DLD1 (cell line): ENCODE measurements at regions not wholly inside any gene's neighbourhood (a gene's known extent, or its start where the extent isn't known, plus 50 kb on each side); places are given as distances from the start of the nearest gene placed in this dataset.

Experiments
- in situ Hi-C: cut with HindIII; loops from 2 replicates; pipeline ENCODE4 v1.10.0; 2017; ENCODE audit warnings: low sequenced_read_pairs

DNA sequence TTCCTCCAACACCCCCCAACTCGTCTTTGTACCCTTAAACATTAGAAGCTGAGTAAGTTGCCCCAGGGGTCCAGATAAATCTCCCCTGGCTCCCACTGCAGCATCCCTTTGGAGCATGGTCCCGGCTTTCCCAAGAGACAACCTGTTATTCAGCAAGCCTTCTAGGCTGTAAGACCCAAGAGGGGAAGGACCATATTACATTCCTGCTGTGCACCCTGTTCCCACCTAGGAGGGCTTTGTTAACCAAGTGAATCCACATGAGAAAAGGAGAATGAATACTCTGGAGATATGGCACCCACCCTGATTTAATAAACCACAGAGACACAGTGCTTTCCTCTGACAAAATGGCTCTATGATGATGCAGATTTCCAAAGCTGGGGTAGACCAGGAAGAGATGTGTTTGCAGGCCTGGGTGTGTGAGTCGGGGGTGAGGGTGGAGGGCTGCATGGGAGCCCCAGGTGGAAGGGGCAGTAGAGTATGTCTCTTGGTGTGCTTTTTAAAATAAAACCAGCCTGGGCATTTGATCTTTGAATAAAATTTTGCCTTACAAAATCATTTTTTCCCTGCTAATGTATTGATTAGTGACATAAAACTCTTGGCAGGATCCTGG, 325.2 kb downstream of the DRD1 start:
- in situ Hi-C loops: loop anchor here (5.0 kb wide), 1 partner anchor 38 kb away; no protein-coding TSS in a partner anchor

DNA sequence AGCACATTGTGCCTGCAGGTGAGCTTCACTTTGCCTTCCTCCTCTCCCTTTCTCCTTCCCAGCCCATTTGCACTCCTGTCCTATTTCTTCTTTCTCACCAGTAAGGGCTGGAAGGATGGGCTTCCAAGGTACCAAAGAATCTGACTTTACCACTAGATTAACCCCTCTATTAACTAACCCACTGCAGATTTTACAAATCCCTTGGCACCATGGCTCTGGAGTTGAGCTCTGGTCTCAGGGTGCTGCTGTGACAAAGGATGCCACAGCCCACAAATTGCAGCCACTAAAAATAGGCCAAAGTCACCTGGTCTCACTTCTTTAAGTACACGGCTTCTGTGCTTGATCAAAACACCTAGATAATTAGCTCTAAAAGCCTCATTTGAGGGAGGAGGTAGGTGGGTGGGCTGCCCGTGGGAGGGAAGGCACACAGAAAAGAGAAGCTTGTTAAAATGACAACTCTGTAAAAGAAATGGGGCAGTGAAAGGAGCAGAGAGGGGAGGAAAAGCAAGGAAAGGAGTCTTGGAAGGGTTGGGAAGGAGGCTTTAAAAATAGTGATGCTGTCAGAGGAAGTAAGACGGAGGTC, 327.4 kb downstream of the DRD1 start:
- in situ Hi-C loops: loop anchor here (5.0 kb wide), 1 partner anchor 41 kb away; no protein-coding TSS in a partner anchor

DNA sequence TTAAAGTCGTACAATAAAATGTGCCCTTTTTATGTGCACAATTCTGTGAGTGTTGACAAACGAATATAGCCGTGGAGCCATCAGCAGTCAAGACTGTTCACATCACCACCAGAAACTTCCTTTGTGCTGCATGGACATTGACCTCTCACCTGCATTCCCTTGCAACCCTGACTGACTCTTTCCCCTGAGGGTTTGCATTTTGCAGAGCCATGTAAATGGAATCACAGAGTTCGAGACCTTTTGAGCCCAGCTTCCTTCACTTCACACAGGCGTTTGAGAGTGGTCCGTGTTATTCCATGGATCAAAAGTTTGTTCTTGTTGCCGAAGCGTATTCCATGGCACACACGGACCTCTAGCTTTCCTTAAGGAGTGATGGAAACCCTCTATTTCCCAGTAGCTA, 328.2 kb downstream of the DRD1 start:
- in situ Hi-C loops: loop anchor here (5.0 kb wide), 1 partner anchor 41 kb away; no protein-coding TSS in a partner anchor

DNA sequence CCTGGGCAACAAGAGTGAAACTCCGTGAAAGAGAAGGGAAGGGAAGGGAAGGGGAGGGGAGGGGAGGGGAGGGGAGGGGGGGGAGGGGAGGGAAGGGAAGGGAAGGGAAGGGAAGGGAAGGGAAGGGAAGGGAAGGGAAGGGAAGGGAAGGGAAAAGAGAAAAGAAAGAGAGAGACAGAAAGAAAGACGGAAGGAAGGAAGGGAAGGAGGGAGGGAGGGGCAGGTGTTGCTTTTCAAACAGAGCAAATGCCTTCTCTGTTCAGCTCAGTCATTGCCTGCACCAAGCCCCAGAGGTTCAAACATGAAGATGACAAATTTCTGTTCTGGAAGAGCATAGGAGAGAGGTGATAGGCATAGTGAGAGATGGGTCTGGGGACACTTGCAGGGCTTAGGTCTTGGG, 330.0 kb downstream of the DRD1 start:
- in situ Hi-C loops: no loop called here

DNA sequence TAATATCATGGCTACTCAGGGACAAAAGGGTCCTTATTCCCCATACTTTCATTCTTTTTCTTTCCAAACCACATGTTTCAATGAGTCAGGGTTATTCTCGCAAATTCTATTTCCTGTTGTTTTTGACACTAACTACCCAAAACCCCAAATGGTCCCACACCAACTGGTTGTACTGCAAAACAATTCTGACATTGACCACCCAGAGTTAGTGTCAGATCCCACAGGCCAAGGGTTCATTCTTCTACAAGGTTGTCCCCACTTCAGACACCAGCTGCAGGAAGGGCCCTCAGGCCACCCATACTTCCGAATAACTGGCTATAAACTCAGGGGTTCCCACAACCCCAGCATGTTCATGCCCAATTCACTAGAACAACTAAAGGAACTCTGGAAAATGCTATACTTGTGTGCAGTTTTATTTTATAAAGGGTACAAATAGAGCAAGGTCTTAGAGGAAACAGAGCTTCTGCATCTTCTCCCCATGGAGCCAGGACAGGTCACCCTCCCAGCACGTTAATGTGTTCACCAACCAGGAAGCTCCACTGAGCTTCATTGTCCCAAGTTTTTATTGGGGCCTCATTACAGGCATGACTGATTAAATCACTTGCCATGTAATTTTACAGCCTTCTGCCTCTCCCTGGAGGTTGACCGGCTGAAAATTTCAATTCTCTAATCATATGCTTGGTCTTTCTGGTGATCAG, 334.8 kb downstream of the DRD1 start:
- in situ Hi-C loops: no loop called here

DNA sequence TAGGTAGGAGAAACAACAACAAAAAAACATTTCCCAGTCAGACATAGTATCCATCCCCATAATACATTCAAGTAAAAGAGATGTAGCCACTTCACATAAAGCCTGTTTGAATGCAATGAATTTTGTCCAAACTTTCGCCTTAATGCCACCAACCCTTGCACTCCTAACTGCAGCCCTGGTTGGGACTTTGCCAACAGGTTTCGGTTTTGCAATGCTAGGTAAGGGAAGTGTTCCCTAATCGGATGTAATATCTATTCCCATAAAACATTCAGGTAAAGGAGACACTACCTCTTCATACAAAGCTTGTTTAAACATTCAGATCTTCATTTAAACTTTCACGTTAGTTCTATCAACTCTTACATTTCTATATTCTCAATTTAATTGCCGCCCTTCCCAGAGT, 336.1 kb downstream of the DRD1 start:
- in situ Hi-C loops: no loop called here

DNA sequence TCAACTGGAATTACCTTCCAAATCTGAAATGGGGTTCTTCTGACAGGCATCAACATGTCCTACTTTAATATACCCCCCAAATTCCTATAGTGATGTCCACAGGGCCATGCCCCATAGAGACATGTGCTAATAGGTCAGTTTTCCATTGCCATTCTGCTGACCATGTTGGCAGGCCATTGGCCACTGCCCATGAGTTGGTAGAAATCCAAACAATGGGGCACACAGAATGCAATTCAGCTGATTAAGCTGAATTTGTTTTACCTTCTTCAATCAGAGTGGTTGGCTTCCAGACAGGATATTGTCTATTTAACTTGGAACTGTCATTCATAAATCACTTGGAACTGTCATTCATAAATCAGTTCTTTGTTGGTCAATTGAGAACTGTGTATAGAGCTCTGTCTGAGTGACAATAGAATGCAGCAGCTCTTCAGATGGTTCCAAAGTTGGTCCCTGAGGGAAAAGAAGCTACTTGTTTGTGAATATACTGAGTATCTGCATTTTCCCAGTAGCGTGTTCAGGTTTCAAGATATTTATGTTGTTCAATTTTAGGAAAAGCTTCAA, 336.9 kb downstream of the DRD1 start:
- in situ Hi-C loops: no loop called here

DNA sequence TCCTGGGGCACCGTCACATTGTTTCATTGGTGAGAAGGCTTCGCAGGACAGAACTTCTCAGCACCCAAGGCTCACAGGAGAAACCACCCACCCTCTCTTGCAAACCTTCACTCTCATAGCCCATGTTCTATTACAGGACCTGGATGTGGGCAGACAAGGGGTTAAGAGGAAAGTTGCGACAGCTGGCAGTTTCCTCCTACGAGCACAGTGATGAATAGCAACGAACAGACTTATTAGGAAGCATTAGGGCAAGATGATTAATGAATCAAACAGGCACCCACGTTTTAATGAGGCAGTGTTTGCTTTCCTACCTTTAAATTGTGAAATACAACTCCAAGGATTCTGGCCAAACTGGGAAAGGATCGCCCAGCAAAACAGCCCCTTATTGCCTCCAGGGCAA, 339.3 kb downstream of the DRD1 start:
- in situ Hi-C loops: no loop called here

DNA sequence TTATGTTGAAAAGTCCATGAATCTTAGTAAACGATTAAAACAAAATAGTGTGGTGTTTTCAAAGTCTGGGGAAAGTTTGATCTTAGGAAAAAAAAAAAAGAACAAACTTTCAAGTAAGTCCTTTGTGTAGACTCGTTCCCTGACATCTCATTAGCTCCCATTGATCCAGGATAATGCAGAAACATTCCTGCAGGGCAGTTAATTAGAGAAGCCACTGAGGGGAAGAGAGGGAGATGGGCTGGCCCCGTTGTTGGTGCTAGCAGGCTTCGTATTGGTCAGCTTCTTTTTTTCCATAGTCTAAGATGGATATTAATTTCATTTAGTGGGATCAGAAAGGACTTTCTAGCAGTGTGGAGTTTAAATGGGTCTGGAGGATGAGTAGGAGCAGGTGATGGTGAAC, 340.2 kb downstream of the DRD1 start:
- in situ Hi-C loops: no loop called here

DNA sequence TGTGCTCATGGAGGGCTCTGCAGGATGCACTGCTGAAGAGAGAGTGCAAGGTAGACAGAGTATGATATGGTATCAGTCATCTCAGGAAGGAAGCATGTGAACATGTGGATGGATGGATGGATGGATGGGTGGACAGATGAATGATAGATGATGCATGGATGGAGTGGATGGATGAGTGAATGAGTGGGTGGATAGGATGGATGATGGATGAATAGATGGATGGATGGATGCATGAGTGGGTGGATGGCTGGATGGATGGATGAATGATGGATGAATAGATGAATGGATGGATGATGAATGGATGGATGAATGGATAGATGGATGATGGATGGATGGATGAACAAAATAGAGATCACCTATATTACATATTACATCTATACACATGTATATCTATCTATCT, 341.3 kb downstream of the DRD1 start:
- in situ Hi-C loops: no loop called here

DNA sequence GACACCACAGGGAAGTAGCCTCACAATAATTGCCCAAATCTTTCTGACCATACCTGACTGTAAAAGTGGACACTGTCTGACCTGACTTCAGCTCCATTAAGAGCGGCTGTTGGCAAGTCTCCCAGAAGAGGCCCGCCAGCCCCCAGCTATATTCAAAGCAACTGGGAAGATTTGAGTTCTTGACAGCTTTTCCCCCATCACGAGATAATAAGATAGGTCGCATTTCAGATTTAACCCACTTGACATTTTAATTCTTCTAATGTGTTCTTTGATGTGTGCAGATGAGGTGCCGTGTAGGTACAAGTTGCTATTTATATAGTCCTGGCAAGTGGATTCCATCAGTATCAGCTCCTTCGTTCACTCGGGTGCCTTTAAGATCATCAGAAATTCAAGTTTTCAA, 345.7 kb downstream of the DRD1 start:
- in situ Hi-C loops: no loop called here

DNA sequence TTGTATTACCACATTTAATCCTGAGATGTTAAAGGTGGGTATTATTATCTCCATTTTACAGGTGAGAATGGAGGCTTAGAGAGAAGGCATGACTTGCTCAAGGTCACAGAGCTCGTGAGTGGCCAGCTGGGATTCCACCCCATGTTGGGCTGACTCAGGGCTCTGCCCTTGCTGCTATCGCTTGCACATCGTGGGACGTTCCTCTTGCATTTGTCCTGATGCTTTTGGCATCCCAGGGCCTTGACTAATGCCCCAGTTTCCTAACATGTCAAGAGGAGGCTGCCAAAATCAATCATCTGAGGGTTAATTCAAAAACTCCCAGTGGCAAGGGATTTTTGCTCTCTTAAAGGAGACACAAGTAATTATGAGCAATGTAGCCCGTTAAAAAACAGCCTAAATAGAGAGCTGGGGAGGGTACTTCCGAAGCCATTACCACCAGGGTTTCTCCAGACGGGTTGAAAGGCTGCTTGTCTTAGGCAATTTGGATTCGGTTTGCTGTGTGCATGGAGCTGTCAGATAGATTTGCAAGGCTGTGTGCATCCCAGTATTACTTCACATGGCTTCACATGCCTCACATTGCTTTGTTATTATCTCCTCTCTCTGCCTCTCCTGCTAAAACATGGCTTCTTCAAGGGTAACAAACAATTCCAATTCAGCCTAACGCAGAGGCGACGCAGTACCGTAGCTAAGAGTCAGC, 347.4 kb downstream of the DRD1 start:
- in situ Hi-C loops: no loop called here

DNA sequence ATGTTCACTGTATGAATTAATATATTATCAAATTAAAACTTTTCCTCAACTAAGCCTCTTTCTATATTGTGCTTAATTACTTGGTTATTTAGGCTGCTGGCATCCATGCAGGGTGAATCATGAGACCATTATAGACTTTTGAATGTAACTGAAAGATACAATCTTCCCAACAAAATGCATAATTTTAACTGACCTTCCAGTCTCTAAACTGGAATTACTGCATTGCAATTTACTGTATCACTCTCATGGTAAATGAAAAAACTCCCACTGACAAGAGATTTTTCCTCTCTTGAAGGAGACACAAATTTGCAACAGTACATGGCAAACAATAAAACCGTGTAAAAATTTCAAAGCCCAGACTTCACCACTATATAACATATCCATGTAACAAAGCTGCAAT, 349.5 kb downstream of the DRD1 start:
- in situ Hi-C loops: no loop called here

DNA sequence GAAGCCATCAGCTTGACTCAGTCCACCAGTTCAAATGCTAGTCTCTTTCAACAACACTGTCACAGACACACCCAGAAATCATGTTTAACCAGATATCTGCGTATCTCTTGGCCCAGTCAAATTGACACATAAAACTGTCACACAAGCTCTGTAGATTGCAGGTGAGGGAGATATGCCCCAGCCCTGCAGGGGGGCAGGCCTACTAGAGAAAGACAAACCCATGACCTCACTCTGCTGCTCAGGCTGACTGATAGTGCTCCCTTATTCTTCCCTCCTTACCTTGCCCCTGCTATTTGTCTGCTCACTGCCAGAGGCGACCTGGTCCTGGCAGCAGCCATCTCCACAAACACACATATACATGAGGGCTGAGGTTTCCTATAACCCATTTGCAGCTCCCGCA, 351.3 kb downstream of the DRD1 start:
- in situ Hi-C loops: no loop called here

DNA sequence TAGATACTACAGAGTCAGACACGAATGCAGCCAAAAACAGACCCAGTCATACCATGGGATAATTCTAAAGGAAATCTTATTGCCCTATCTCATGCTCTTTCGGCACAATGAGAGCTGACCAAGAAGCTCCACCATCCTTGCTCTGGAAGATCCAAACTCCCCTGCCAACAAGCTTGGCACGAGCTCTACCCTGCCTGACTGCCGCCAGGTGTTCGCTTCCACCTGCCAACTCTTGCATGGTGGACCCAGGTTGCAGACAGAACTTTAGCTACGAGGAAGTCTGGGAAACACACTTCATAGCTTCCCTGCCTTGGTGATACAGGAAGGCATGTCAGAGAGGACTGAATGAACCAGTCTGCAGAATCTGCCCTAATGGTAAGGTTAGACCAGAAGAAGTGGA, 355.0 kb downstream of the DRD1 start:
- in situ Hi-C loops: no loop called here

DNA sequence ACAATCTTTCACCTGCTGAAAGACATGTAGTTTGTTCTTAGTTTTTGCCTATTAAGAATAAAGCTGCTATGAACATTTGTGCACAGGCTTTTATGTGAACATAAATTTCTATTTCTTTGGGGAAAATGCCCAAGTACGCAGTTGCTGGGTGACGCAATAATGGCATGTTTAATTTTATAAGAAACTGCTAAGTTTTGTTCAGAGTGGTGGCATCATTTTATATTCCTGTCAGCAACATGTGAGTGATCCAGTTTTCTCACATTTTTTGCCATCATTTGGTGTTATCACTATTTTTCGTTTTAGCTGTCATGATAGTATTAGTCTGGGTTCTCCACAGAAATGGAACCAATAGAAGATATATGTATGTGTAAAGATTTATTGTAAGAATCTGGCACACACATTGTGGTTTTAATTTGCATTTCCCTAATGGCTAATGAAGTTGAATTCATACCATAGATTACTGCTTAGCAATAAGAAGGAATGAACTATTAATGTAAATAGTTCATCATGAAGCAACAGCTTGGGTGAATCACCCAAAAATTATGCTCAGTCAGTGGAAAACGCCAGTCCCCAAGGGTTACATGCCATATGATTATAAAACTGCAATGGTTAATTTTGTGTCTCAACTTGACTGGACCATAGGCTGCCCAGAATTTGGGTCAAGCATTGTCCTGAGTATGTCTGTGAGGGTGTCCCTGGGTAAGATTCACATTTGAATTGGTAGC, 358.6 kb downstream of the MSX2 start:
- in situ Hi-C loops: no loop called here

DNA sequence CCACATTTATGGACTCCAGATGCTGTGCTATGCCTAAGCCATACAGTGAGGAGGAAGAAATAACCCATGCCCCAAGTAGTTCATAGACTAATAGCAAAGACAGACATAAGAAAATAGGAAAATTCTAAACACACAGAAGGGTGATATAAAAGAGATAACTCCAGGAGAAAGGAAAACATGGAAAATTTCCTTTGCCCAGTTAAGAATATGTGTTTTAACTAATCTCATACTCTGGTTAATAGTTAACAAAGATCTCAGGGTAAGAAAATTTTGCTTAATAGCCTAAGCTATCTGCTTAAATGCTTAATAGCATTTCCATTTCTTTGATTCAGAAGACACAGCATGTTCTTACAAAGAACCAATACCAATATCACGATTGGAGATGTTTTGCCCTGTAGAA, 358.0 kb downstream of the MSX2 start:
- in situ Hi-C loops: no loop called here

DNA sequence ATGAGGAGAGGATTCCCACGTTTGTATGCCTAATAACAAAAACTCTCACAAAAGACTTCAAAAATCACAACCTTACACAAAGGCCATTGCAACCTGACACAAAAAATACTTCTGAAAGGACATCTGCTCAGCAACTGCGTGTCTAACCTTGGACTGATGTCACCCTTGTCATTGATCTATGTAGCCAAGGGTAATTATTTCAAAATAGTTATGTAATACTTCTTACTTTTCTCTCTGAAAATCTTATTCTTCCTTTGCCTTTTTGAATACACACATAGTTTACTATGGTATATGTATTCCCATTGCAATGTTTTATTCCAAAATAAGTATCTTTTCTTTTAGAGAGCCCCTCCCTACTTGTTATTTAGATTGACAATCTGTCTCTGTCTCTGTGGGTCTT, 355.3 kb downstream of the MSX2 start:
- in situ Hi-C loops: no loop called here

DNA sequence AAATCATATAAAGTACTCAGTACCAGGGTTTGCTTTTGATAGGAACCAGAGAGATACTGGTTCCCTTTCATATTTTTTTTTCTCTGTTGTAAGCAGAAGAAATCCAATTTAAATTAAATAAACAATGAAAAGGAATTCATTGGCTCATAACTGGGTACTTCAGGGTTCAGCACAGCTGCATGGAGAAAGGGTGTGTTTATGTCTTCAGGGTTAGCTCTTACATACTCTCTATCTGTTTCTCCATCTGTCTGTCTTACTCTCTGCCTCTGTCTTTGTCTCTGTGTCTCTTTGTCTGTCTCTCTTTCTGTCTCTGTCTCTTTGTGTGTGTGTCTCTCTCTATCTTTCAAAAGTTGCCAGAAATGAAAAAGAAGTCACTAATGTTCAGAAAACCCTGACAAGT, 345.9 kb downstream of the MSX2 start:
- in situ Hi-C loops: no loop called here

DNA sequence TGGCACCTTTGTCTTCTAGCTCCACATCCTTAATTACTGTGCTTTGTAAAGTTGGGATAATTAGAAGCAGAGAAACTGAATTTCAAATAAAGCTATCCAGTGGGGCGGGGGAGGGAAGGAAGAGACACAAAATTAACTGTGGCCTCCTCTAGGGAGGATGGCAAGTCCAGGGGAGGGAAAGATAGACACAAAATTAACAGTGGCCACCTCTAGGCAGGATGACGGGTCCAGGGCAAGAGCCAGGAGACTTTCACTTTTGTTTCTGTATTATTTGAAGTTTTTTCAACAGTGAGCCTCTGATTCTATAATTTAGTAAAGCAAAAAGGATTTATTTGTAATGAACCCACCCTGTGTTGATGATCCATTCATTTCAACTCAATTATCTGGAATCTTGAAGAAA, 335.9 kb downstream of the MSX2 start:
- in situ Hi-C loops: no loop called here

DNA sequence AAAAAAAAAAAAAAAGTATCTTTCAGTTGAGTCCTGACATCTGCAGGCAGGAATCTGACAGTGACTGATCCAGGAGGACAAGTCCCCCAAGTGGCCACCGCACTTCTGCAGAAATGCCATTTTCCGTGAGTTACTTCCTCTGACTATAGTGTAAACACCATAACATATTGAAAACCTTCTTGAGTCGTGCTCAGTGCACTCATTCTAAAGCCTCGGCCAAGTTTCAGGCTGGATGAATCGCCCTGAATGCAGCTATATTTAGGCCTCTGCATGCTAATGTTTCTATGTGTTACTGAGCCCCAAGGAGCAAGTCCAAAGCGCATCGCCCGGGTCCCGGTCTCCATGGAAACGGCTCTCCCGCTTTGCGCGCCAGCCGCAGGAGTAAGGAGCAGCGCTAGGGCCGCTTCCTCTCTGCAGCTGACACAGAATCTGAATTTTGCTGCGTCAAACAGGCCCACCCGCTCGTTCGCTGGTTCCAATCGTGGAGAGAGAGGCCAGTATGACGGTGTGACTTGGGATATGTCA, 335.4 kb downstream of the MSX2 start:
- in situ Hi-C loops: no loop called here
